PFSK-1 (cell line): ENCODE measurements at regions not wholly inside any gene's neighbourhood (a gene's known extent, or its start where the extent isn't known, plus 50 kb on each side); places are given as distances from the start of the nearest gene placed in this dataset.

Experiments used
- POLR2AphosphoS5 ChIP-seq: IDR thresholded peaks from 2 replicates; pipeline ENCODE4 v1.6.1; 2012; ENCODE audit warnings: low read depth, mild to moderate bottlenecking, control low read depth, low read length, moderate library complexity
- TAF1 ChIP-seq: IDR thresholded peaks from 2 replicates; pipeline ENCODE4 v1.6.1; 2012; ENCODE audit warnings: low read length, control low read depth, borderline replicate concordance; ENCODE audit not compliant: insufficient read depth

DNA sequence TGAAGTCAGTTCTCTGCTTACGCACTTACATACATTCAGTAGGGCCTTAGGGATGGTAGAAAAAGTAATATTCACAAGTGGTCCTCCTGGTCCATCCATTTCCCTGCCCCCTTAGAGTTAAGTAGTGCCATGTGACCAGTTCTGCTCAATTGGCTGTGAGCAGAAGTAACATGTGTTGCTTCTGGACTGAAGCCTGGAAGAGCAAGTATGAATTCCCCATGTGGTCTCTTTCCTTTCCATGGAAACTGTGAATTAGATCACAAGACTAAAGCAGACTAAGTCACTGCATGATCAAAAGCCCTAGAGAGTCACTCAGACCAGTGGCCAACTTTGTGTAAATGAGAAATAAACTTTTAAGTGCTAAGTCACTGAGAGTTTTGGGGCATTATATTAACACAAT, 341.7 kb upstream of the CADM1 start:
- TF ChIP-seq TAF1 (no peak), POLR2AphosphoS5 (no peak)
